ENCODE measurements at regions not wholly inside any gene's neighbourhood (a gene's known extent, or its start where the extent isn't known, plus 50 kb on each side); places are given as distances from the start of the nearest gene placed in this dataset.

DNA sequence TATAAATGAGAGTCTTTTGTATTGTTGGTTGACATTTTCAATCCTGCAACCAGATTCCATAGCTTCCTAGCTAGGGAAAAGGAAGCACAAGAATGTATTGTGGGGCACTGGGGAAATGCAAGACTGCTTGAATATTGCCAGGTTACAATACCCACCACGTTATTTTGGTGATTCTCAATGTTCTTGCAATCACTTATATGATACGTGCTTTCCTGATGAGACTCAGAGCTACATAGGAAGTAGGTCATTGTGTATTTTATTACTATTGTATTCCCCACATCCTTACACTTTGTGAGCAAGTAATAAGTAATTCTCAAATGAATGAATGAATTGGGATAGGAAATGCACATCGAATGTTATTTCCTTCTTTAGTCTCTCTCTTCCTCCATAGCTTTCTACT is 217.1 kb upstream of the CD180 start:
- TF ChIP-seq CTCF (IDR thresholded peaks at IDR 0.05 in 2 of 3, conservative IDR thresholded peaks at IDR 0.05 in 1 of 3; ENCODE audit: control insufficient read depth in 2 of 3, extremely low read depth in 1 of 3, insufficient read depth in 1 of 3, low read depth in 3 of 3, low read length in 3 of 3) (no peak), TBL1XR1 (IDR thresholded peaks at IDR 0.05; ENCODE audit: low read depth, low read length) (no peak), RAD21 (IDR thresholded peaks at IDR 0.05; ENCODE audit: insufficient read depth, low read depth, low read length) (no peak), CEBPB (IDR thresholded peaks at IDR 0.05; ENCODE audit: borderline replicate concordance in 1 of 2, low read depth in 2 of 2, low read length in 2 of 2) (no peak), USF2 (IDR thresholded peaks at IDR 0.05; ENCODE audit: borderline replicate concordance, low read depth, low read length) (no peak), MXI1 (IDR thresholded peaks at IDR 0.05; ENCODE audit: low read depth, low read length) (no peak), EZH2 (IDR thresholded peaks at IDR 0.05; ENCODE audit: borderline replicate concordance, control insufficient read depth, low read depth, low read length) (no peak), JUND (IDR thresholded peaks at IDR 0.05; ENCODE audit: low read depth, low read length) (no peak)
- TF ChIP-seq, protein P1, sequence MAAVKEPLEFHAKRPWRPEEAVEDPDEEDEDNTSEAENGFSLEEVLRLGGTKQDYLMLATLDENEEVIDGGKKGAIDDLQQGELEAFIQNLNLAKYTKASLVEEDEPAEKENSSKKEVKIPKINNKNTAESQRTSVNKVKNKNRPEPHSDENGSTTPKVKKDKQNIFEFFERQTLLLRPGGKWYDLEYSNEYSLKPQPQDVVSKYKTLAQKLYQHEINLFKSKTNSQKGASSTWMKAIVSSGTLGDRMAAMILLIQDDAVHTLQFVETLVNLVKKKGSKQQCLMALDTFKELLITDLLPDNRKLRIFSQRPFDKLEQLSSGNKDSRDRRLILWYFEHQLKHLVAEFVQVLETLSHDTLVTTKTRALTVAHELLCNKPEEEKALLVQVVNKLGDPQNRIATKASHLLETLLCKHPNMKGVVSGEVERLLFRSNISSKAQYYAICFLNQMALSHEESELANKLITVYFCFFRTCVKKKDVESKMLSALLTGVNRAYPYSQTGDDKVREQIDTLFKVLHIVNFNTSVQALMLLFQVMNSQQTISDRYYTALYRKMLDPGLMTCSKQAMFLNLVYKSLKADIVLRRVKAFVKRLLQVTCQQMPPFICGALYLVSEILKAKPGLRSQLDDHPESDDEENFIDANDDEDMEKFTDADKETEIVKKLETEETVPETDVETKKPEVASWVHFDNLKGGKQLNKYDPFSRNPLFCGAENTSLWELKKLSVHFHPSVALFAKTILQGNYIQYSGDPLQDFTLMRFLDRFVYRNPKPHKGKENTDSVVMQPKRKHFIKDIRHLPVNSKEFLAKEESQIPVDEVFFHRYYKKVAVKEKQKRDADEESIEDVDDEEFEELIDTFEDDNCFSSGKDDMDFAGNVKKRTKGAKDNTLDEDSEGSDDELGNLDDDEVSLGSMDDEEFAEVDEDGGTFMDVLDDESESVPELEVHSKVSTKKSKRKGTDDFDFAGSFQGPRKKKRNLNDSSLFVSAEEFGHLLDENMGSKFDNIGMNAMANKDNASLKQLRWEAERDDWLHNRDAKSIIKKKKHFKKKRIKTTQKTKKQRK (IDR thresholded peaks at IDR 0.05; ENCODE audit: low read depth, low read length): no peak
